ENCODE measurements at regions not wholly inside any gene's neighbourhood (a gene's known extent, or its start where the extent isn't known, plus 50 kb on each side); places are given as distances from the start of the nearest gene placed in this dataset.
"Not testable (repeated sequence)": the region's sequence is repeated elsewhere in the genome, so short reads cannot be mapped to it uniquely, and the experiment has no call there.

- H3K9me3 ChIP-seq; DNase-seq; H3K36me3 ChIP-seq; H3K27me3 ChIP-seq; ATAC-seq; H3K27ac ChIP-seq; H3K4me1 ChIP-seq; intact Hi-C loops (cut with DNase I); H3K4me3 ChIP-seq: not testable (repeated sequence)
Measured at GRCh38 chrX:119296973-119297372, 60.9 kb downstream of the PGRMC1 start.

GRCh38 chrX:119299812-119300211 is 63.7 kb downstream of the PGRMC1 start:
- not testable (repeated sequence) for DNase-seq, ATAC-seq, H3K27ac ChIP-seq

GRCh38 chrX:119303137-119303536 is 67.1 kb downstream of the PGRMC1 start:
- intact Hi-C loops (cut with DNase I) = no loop called here
- no peaks in the 10 kb centered on the region for H3K4me1 ChIP-seq
- no peaks in the 10 kb centered on the region for H3K9me3 ChIP-seq
- H3K27me3 ChIP-seq = no peaks in the 10 kb centered on the region
- DNase-seq (no peak), ATAC-seq (no peak)
- no peak overlapping the region for H3K27ac ChIP-seq
- no peaks in the 10 kb centered on the region for H3K36me3 ChIP-seq
- no peak for TF ChIP-seq CTCF (IDR thresholded peaks at IDR 0.05)
- no peak overlapping the region for H3K4me3 ChIP-seq

More at GRCh38 chrX:119299812-119300211, 63.7 kb downstream of the PGRMC1 start:
- H3K4me3 ChIP-seq; H3K4me1 ChIP-seq; H3K36me3 ChIP-seq; intact Hi-C loops (cut with DNase I); H3K27me3 ChIP-seq; H3K9me3 ChIP-seq: not testable (repeated sequence)

- intact Hi-C loops (cut with DNase I) = no loop called here
- Histone ChIP-seq H3K9me3 (no peaks in the 10 kb centered on the region), H3K4me3 (no peak overlapping the region), H3K27me3 (no peaks in the 10 kb centered on the region), H3K27ac (no peak overlapping the region), H3K36me3 (no peaks in the 10 kb centered on the region), H3K4me1 (no peaks in the 10 kb centered on the region)
- no peak for TF ChIP-seq CTCF (IDR thresholded peaks at IDR 0.05)
- DNase-seq = no peak
- ATAC-seq = peak; percentile 15
Measured at GRCh38 chrX:119325456-119325855, 73.7 kb upstream of the SLC25A43 start.

GRCh38 chrX:119331873-119332272 is 67.3 kb upstream of the SLC25A43 start:
- H3K9me3 ChIP-seq; H3K36me3 ChIP-seq; H3K4me1 ChIP-seq; intact Hi-C loops (cut with DNase I); H3K4me3 ChIP-seq; H3K27me3 ChIP-seq; H3K27ac ChIP-seq; ATAC-seq: not testable (repeated sequence)
- peak in 1 of 4 donors; percentile 64 for DNase-seq

GRCh38 chrX:119332855-119333720 is 66.0 kb upstream of the SLC25A43 start:
- H3K36me3 ChIP-seq; H3K27me3 ChIP-seq; H3K9me3 ChIP-seq; H3K27ac ChIP-seq; H3K4me3 ChIP-seq; intact Hi-C loops (cut with DNase I); H3K4me1 ChIP-seq; ATAC-seq: not testable (repeated sequence)
- peak in 1 of 4 donors; percentile 37 for DNase-seq

GRCh38 chrX:119333721-119334032 is 65.5 kb upstream of the SLC25A43 start:
- not testable (repeated sequence) for H3K27ac ChIP-seq, ATAC-seq

GRCh38 chrX:119334468-119335050 is 64.6 kb upstream of the SLC25A43 start:
- H3K9me3 ChIP-seq; DNase-seq; H3K27ac ChIP-seq; H3K36me3 ChIP-seq; H3K4me3 ChIP-seq; H3K27me3 ChIP-seq; ATAC-seq; H3K4me1 ChIP-seq; intact Hi-C loops (cut with DNase I): not testable (repeated sequence)

More at GRCh38 chrX:119333721-119334032, 65.5 kb upstream of the SLC25A43 start:
- intact Hi-C loops (cut with DNase I); H3K36me3 ChIP-seq; H3K27me3 ChIP-seq; H3K4me1 ChIP-seq; H3K9me3 ChIP-seq; H3K4me3 ChIP-seq: not testable (repeated sequence)
- peak in 1 of 4 donors; percentile 29 for DNase-seq
